HepG2 (cell line): ENCODE measurements at regions not wholly inside any gene's neighbourhood (a gene's known extent, or its start where the extent isn't known, plus 50 kb on each side); places are given as distances from the start of the nearest gene placed in this dataset.

Experiments used
- ATAC-seq: fragments of 200-7000 bp; cut with Tn5 transposase; 3 replicates; pipeline ENCODE4 v1.9.1; 2020; ENCODE audit warnings: mild to moderate bottlenecking, moderate library complexity
- BruUV-seq: library from RNA; stranded (reverse); fragments of 400-500 nt; replicated peaks from 2 replicates; lab custom pipeline; 2021; lab: Mats Ljungman, UMichigan
- CTCF ChIA-PET: fragments of 300-600 bp; formaldehyde crosslinking; extraction: SDS; loops from one replicate; lab custom pipeline; 2021; ENCODE audit warnings: low total read pairs, inconsistent platforms, low intra/inter-chr PET ratio; lab: Yijun Ruan, JAX
- POLR2A ChIA-PET: fragments of 350-600 bp; sonication (Branson Sonifier 250); formaldehyde crosslinking; loops from one replicate; lab custom pipeline; 2020; ENCODE audit warnings: antibody characterized with exemption, inconsistent platforms; lab: Yijun Ruan, JAX
- DNase-seq: peaks from one replicate; pipeline ENCODE4 v3.0.0-alpha.2; 2015; ENCODE audit warnings: low spot score
- FAIRE-seq: peaks from 3 replicates; lab custom pipeline; 2011; peaks lifted over from hg19 to GRCh38; lab: Jason Lieb, UNC
- H2AFZ ChIP-seq: one replicate; pipeline ENCODE4 v1.6.1; 2011; ENCODE audit warnings: low read length, inconsistent platforms
- H3K27ac ChIP-seq: fragments of 300-600 bp; 3 replicates; pipeline ENCODE4 v1.8.0; 2011; ENCODE audit warnings: mixed run types, mild to moderate bottlenecking, mixed read lengths, low read length, inconsistent platforms; ENCODE audit not compliant: insufficient read depth; ENCODE audit errors: extremely low read length
- H3K27me3 ChIP-seq, 2 experiments: fragments of 200-600 bp in 1 of 2; 2 replicates in 1 of 2; 3 replicates in 1 of 2; pipeline versions ENCODE4 v1.6.0 to v1.8.0; 2011; ENCODE audit warnings: low read length in 2 of 2, mild to moderate bottlenecking in 2 of 2, moderate library complexity in 2 of 2, inconsistent platforms in 1 of 2; ENCODE audit not compliant: insufficient read depth in 2 of 2, control insufficient read depth in 1 of 2
- H3K36me3 ChIP-seq, 2 experiments: fragments of 200-600 bp in 1 of 2; replicated peaks in 1 of 2; 2 replicates in 1 of 2; 3 replicates in 1 of 2; pipeline versions ENCODE4 v1.5.1 to v1.8.0; 2011; ENCODE audit warnings: low read length in 2 of 2, inconsistent platforms in 1 of 2; ENCODE audit not compliant: insufficient read depth in 2 of 2, control insufficient read depth in 1 of 2
- H3K4me1 ChIP-seq: 2 replicates; pipeline ENCODE4 v1.5.1; 2012; ENCODE audit warnings: low read length, inconsistent platforms; ENCODE audit not compliant: insufficient read depth
- H3K4me2 ChIP-seq: 2 replicates; pipeline ENCODE4 v1.6.0; 2011; ENCODE audit warnings: low read depth, low read length, inconsistent platforms
- H3K4me3 ChIP-seq, 3 experiments: fragments of 200-600 bp in 1 of 3; sonication (generic), shearing (Covaris generic) in 1 of 3; replicated peaks in 1 of 3; 2 replicates each; pipeline ENCODE4 v1.5.1; 2011 to 2016; ENCODE audit warnings: low read length in 3 of 3, inconsistent platforms in 2 of 3, low read depth in 2 of 3, mild to moderate bottlenecking in 2 of 3, control low read depth in 1 of 3, mixed read lengths in 1 of 3; ENCODE audit not compliant: insufficient read depth in 1 of 3
- H3K79me2 ChIP-seq: one replicate; pipeline ENCODE4 v1.6.1; 2011; ENCODE audit warnings: low read length, inconsistent platforms; ENCODE audit not compliant: insufficient read depth
- H3K9ac ChIP-seq: 2 replicates; pipeline ENCODE4 v1.6.0; 2011; ENCODE audit warnings: mild to moderate bottlenecking, low read depth, low read length, inconsistent platforms; ENCODE audit not compliant: insufficient read depth
- H3K9me3 ChIP-seq: 2 replicates; pipeline ENCODE4 v1.5.1; 2012; ENCODE audit warnings: mild to moderate bottlenecking, low read length
- H4K20me1 ChIP-seq: 2 replicates; pipeline ENCODE4 v1.6.0; 2011; ENCODE audit warnings: inconsistent platforms, mild to moderate bottlenecking, low read length, moderate library complexity; ENCODE audit not compliant: insufficient read depth
- MEIS2 ChIP-seq: sonication (generic); formaldehyde crosslinking; IDR thresholded peaks from 2 replicates; pipeline ENCODE4 v1.9.0; 2021; ENCODE audit warnings: mild to moderate bottlenecking, missing genetic modification reagents
- MIXL1 ChIP-seq: IDR thresholded peaks from 2 replicates; pipeline ENCODE4 v1.6.1; 2016
- NPAS2 ChIP-seq: sonication (generic); formaldehyde crosslinking; IDR thresholded peaks from 2 replicates; pipeline ENCODE4 v1.8.0; 2022; ENCODE audit warnings: mild to moderate bottlenecking, missing genetic modification reagents, borderline replicate concordance
- NR2F1 ChIP-seq, 2 experiments: fragments of 450-650 bp in 1 of 2; formaldehyde crosslinking in 1 of 2; IDR thresholded peaks; 2 replicates each; pipeline versions ENCODE4 v1.5.0 to v1.6.1; 2016 to 2020; ENCODE audit warnings: mild to moderate bottlenecking in 1 of 2, missing compliant biosample characterization in 1 of 2, missing genetic modification reagents in 1 of 2, moderate library complexity in 1 of 2
- PHB2 ChIP-seq: fragments of 450-650 bp; IDR thresholded peaks from 2 replicates; pipeline ENCODE4 v1.6.1; 2018; ENCODE audit not compliant: partially characterized antibody
- PRPF4 ChIP-seq: fragments of 200-400 bp; formaldehyde crosslinking; IDR thresholded peaks from 2 replicates; pipeline ENCODE4 v1.6.1; 2016; ENCODE audit warnings: low read length, low read depth; ENCODE audit not compliant: poor library complexity, severe bottlenecking
- RFX3 ChIP-seq: IDR thresholded peaks from 2 replicates; pipeline ENCODE4 v1.6.1; 2016; ENCODE audit warnings: missing biosample characterization, missing genetic modification reagents
- RORA ChIP-seq: sonication (generic); formaldehyde crosslinking; IDR thresholded peaks from 2 replicates; pipeline ENCODE4 v1.5.0; 2020; ENCODE audit warnings: mild to moderate bottlenecking, missing genetic modification reagents, moderate library complexity
- ZBTB8A ChIP-seq: sonication (generic); formaldehyde crosslinking; IDR thresholded peaks from 2 replicates; pipeline ENCODE4 v1.4.0; 2020; ENCODE audit warnings: mild to moderate bottlenecking, low read depth, missing genetic modification reagents, borderline replicate concordance
- ZEB1 ChIP-seq: IDR thresholded peaks from 2 replicates; pipeline ENCODE4 v1.6.1; 2012; ENCODE audit warnings: mild to moderate bottlenecking, low read depth, inconsistent platforms; ENCODE audit not compliant: insufficient replicate concordance
- ZNF12 ChIP-seq: sonication (generic); formaldehyde crosslinking; IDR thresholded peaks from 2 replicates; pipeline ENCODE4 v1.5.0; 2020; ENCODE audit warnings: missing genetic modification reagents
- ZNF264 ChIP-seq: sonication (generic); formaldehyde crosslinking; IDR thresholded peaks from 2 replicates; pipeline ENCODE4 v1.4.0; 2020; ENCODE audit warnings: missing genetic modification reagents
- ZNF350 ChIP-seq: sonication (generic); formaldehyde crosslinking; IDR thresholded peaks from 2 replicates; pipeline ENCODE4 v1.4.0; 2020; ENCODE audit warnings: mild to moderate bottlenecking, low read depth, missing genetic modification reagents, borderline replicate concordance
- ZNF484 ChIP-seq: sonication (generic); formaldehyde crosslinking; IDR thresholded peaks from 2 replicates; pipeline ENCODE4 v1.5.1; 2020; ENCODE audit warnings: mild to moderate bottlenecking, low read depth, missing genetic modification reagents, borderline replicate concordance
- ZNF543 ChIP-seq: sonication (generic); formaldehyde crosslinking; IDR thresholded peaks from 2 replicates; pipeline ENCODE4 v1.4.0; 2020; ENCODE audit warnings: mild to moderate bottlenecking, missing genetic modification reagents
- WGBS: methylation state at CpG from one replicate; pipeline ENCODE4 v1.1.6; 2017; ENCODE audit warnings: low lambda C conversion rate; 5-methylcytosine and 5-hydroxymethylcytosine counted together
- in situ Hi-C: cut with HindIII; loops from 2 replicates; pipeline ENCODE4 v1.10.0; 2017; ENCODE audit warnings: low pct_unique_long_range_greater_than_20kb; ENCODE audit not compliant: extremely low pct_ligation_motif_present
- intact Hi-C: fragments of 100-400 bp; cut with micrococcal nuclease; formaldehyde crosslinking; loops from one replicate; pipeline ENCODE4 v1.10.0; 2022; ENCODE audit not compliant: unreplicated experiment
- TF ChIP-seq, protein P1 (sequence below): sonication (generic); formaldehyde crosslinking; IDR thresholded peaks from 2 replicates; pipeline ENCODE4 v1.5.1; 2020; ENCODE audit warnings: missing genetic modification reagents, mild to moderate bottlenecking, borderline replicate concordance

DNA sequence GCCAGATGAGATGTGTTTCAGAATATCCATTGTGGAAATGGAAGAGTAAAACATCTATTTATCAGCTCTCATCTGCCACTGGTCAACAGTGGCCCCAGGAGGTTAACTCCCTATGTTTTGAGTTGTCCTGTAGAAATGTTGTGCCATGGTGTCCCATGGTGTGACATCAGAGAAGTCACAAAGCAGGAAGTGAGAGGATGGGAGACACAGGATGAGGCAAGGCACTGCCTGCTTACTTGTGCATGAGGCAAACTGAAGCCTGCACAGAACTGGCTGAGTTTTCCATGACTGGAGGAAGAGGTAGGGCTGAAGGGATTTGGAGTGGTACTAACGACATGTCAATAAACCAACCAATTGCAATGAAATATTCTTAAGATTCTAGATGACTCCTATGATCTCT lies 131.5 kb upstream of the ZNF644 start:
- ChIA-PET POLR2A (no interaction called here), CTCF (no interaction called here)
- in situ Hi-C loops (loop anchor here (25.0 kb wide), 1 partner anchor 1041 kb away; no protein-coding TSS in a partner anchor), intact Hi-C loops (no loop called here)
- no TSS peak for BruUV-seq
- TF ChIP-seq RORA (no peak), NR2F1 (CRISPR knock-in tag; IDR thresholded peaks at IDR 0.05) (no peak), MEIS2 (CRISPR knock-in tag) (no peak), PRPF4 (no peak), RFX3 (no peak), ZNF484 (no peak), ZNF12 (CRISPR knock-in tag) (no peak), ZNF264 (CRISPR knock-in tag) (no peak), NPAS2 (CRISPR knock-in tag) (no peak)
- H3K9ac ChIP-seq, result no peak overlapping the region
- H3K27ac ChIP-seq, result no peak overlapping the region
- no peak overlapping the region for H3K4me2 ChIP-seq
- 0 out of 5 replicates have a peak, but pooled peaks cover 0 to 3% of the 10 kb centered on the region in 2 experiments for H3K27me3 ChIP-seq
- no peaks in the 10 kb centered on the region for H3K79me2 ChIP-seq
- ATAC-seq (no peak), DNase-seq (no peak), FAIRE-seq (no peak)
- no peaks in the 10 kb centered on the region for H3K9me3 ChIP-seq
- no peaks in the 10 kb centered on the region for H3K36me3 ChIP-seq
- H3K4me1 ChIP-seq, result no peaks in the 10 kb centered on the region
- WGBS, result 0% methylated on average over 1 of the region's 1 CpG
- no peak overlapping the region for H2AFZ ChIP-seq
- H4K20me1 ChIP-seq, result no peaks in the 10 kb centered on the region
- H3K4me3 ChIP-seq, result no peak overlapping the region

DNA sequence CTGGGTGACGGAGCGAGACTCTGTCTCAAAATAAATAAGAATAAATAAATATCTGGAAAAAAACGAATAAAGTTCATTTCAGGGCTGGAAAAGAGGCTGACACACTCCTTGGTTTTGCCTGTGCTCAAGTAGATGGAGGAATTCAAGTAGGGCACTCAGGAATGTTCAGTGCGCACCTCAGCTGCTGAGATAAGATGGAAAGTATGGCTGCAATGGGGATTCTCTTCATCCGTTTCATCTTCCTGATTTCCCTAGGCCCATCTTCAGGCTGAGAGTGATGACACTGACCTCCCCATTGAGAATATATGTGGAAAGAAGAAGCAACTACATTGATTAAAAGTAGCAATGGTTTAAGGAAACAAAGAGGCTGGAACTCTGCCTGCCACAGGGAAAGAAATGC lies 130.5 kb upstream of the ZNF644 start:
- H3K36me3 ChIP-seq, result no peaks in the 10 kb centered on the region
- no TSS peak for BruUV-seq
- H3K27ac ChIP-seq, result no peak overlapping the region
- 62% methylated on average over 5 of the region's 5 CpGs for whole genome bisulfite sequencing
- ChIA-PET CTCF (no interaction called here), POLR2A (no interaction called here)
- no peak for FAIRE-seq
- no peak for DNase-seq
- no peak overlapping the region for H3K9ac ChIP-seq
- H3K4me3 ChIP-seq, result no peak overlapping the region
- H3K4me2 ChIP-seq, result no peak overlapping the region
- in situ Hi-C loops (loop anchor here (25.0 kb wide), 1 partner anchor 1040 kb away; no protein-coding TSS in a partner anchor), intact Hi-C loops (no loop called here)
- no peak overlapping the region for H2AFZ ChIP-seq
- H3K4me1 ChIP-seq, result no peaks in the 10 kb centered on the region
- ATAC-seq, result no peak
- H3K79me2 ChIP-seq, result no peaks in the 10 kb centered on the region
- TF ChIP-seq, protein P1, sequence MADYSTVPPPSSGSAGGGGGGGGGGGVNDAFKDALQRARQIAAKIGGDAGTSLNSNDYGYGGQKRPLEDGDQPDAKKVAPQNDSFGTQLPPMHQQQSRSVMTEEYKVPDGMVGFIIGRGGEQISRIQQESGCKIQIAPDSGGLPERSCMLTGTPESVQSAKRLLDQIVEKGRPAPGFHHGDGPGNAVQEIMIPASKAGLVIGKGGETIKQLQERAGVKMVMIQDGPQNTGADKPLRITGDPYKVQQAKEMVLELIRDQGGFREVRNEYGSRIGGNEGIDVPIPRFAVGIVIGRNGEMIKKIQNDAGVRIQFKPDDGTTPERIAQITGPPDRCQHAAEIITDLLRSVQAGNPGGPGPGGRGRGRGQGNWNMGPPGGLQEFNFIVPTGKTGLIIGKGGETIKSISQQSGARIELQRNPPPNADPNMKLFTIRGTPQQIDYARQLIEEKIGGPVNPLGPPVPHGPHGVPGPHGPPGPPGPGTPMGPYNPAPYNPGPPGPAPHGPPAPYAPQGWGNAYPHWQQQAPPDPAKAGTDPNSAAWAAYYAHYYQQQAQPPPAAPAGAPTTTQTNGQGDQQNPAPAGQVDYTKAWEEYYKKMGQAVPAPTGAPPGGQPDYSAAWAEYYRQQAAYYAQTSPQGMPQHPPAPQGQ (CRISPR knock-in tag), result no peak
- TF ChIP-seq ZNF543 (no peak), ZEB1 (no peak), ZNF350 (CRISPR knock-in tag) (no peak), ZNF12 (CRISPR knock-in tag) (no peak), PHB2 (no peak), MIXL1 (CRISPR knock-in tag) (no peak), ZBTB8A (no peak)
- no peaks in the 10 kb centered on the region for H3K9me3 ChIP-seq
- H3K27me3 ChIP-seq, result 0 out of 5 replicates have a peak, but pooled peaks cover 0 to 3% of the 10 kb centered on the region in 2 experiments
- H4K20me1 ChIP-seq, result no peaks in the 10 kb centered on the region
